Stimulated activated CD8-positive, alpha-beta memory T cell treated with anti-CD3 and anti-CD28 coated beads, Interleukin-7, amount 100 ng/mL, for 4 hours (primary cell): ENCODE measurements at regions not wholly inside any gene's neighbourhood (a gene's known extent, or its start where the extent isn't known, plus 50 kb on each side); places are given as distances from the start of the nearest gene placed in this dataset.

Source experiments
- DNase-seq, 2 donors: peaks; one replicate each; pipeline ENCODE4 v3.0.0-alpha.2; 2020; ENCODE audit warnings: low read depth in 2 of 2

DNA sequence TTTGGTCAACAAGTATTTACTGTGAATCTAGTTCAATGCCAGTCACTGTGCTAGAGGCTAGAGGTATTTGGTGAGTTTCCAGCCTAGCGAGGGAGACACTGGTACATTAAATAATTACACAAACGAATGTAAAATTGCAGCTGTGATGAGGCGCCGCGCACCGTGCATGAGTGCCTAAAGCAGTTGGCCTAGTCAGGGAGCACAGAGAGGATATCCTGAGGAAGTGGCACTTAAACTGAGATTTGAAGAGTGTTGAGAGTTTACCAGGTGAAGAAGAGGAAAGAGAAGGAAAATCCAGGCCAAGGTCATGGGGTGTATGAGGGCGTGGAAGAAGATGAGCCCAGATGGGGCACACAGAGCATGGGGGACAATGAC lies 157.6 kb upstream of the NDUFV2 start:
- no peak for DNase-seq

DNA sequence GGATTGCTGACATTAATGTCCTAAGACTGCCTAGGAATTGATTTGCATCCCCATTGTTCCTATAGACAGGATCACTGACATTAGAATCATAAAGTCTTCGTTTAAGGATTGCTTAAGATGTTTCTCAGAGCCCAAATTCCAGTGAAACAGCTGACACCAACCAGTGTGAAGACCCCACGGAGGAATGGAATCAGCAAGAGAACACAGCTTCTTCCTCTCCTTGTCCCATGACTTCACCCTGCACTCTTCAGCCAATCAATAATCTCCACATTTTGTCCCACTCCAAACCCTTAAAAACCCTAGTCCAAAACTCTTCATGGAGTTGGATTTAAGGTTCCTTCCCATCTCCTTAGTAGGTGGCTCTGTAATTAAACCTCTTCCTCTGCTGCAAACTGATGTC lies 157.0 kb upstream of the NDUFV2 start:
- no peak for DNase-seq

DNA sequence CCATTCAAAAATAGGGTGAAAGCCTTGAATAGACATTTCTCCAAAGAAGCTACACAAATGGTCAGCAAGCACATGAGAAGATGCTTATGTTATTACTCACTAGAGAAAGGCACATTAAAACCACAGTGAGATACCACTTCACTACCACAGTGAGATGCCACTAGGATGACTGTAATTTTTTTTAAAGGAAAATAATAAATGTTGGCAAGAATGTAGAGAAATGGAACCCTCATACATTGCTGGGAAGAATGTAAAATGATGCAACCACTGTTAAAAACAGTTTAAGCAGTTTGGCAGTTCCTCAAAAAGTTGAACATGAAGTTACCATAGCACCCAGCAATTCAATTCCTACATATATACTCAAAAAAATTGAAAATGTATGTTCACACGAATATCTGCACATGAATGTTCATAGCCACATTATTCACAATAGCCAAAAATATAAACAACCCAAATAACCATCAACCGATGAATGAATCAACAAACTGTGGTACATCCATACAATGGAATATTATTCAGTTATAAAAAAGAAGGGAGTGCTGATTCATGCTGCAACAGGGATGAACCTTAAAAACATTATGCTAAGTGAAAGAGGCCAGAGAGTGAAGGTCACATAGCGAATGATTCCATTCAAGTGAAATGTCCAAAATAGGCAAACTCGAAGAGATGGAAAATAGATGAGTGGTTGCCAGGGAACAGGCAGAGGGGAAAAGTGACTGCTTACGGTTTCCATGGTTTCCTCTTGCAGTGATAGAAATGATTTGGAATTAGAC lies 156.2 kb upstream of the NDUFV2 start:
- DNase-seq: no peak

DNA sequence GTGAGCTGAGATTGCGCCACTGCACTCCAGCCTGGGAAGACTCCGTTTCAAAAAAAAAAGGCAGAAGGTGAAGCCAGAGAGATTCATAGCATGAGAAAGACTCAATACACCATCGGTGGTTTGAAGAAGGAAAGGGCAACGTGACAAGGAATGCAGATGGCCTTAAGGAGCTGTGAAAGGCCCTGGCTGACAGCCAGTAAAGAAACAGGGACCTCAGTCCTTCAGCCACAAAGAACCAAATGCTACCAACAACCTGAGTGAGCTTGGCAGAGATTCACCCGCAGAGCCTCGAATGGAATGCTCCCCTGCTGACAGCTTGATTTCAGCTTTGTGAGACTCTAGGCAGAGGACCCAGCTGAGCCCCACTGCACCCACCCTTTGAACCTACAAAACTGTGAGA lies 154.9 kb upstream of the NDUFV2 start:
- no peak for DNase-seq

GRCh38 chr18:8948011-8948410 lies 154.5 kb upstream of the NDUFV2 start:
- DNase-seq: no peak

DNA sequence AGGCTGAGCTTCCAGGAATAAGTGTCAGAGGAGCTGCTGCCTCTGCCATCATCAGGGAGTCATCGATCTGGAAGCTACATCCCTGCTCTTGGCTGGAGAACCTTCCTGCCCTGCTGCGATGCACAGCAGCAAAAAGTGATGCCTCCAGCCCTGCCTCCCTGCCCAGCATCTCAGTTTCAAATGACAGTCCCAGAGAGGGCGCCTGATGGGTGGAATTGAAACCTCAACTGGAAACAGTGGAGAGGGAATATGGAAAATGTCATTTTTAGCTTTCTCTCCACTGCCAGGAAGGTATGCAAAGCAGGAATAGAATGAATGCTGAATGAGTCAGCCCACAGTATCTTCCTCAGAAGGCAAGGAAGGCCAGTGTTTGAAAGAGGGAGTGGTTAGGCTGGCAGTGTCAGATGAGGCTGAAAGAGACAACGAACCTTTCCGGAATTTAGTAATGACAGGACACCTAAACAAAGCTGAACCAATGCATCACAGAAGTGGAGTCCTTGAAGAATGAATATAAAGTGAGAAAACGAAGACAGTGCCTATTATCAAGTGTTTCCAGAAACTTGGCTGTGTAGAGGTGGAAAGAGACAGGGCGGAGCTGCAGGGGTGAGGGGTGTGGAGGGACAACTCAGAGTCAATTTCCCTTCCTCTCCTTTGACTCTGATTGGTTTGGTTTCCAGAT lies 153.9 kb upstream of the NDUFV2 start:
- DNase-seq: no peak

DNA sequence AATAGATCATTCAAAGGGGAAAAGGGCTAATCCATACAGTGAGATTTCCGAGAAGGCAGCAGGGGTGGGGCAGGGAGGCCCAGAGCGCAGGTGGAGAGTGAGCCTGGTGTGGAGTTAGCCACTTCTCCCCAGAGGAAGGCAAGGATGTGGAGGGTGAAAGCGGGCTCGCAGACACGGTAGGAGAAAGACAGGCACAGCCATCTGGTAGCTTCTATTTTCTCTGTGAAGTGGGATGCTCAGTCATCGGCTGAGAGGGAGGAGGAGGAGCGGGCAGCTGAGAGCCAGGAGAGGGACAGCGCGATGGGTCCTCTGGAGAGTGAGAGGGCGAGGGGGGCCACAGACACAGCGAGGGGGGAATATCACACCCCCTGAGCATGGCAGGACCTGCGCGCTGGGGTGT lies 153.3 kb upstream of the NDUFV2 start:
- no peak for DNase-seq

DNA sequence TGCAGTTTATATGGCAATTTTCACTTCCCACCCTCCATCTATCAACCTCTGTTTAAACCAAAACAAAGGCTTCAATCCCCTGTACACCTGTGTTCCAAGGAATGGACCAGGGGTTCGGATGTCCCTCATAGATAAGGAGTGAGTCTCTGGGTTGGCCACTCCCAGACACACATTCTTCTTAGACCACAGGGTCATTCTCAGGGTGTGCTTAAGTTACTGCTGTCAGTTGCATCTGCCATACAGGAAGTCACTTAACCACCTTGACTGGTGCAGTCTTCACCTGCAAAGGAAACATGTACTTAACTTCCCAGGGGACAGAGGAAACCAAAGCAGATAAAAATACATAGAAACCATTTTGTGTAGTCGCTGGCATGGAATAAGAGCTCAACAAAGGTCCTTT lies 151.0 kb upstream of the NDUFV2 start:
- DNase-seq: no peak

GRCh38 chr18:8952174-8952573 lies 150.3 kb upstream of the NDUFV2 start:
- DNase-seq: no peak

- no peak for DNase-seq
Observed at GRCh38 chr18:8952769-8953760, 149.4 kb upstream of the NDUFV2 start.

GRCh38 chr18:8957731-8958130 lies 144.8 kb upstream of the NDUFV2 start:
- DNase-seq: no peak

DNA sequence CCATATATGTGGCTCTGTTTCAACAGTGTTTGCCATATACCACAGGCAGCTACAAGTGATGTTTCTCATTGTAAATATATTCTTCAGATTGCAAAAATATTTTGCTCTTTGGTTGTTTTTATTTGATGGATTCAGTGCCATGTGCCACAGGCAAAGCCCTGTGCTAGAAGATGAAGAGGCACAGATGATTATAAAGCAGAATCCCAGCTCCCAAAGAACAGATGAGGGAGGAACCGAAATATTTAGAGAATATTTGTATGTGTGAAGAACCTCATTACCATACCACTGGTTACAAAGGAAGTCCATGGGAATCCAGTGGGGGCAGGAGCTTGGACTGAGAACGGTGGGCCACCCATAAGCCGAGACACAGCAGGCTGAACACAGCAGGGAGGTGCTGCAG lies 143.8 kb upstream of the NDUFV2 start:
- no peak for DNase-seq

DNA sequence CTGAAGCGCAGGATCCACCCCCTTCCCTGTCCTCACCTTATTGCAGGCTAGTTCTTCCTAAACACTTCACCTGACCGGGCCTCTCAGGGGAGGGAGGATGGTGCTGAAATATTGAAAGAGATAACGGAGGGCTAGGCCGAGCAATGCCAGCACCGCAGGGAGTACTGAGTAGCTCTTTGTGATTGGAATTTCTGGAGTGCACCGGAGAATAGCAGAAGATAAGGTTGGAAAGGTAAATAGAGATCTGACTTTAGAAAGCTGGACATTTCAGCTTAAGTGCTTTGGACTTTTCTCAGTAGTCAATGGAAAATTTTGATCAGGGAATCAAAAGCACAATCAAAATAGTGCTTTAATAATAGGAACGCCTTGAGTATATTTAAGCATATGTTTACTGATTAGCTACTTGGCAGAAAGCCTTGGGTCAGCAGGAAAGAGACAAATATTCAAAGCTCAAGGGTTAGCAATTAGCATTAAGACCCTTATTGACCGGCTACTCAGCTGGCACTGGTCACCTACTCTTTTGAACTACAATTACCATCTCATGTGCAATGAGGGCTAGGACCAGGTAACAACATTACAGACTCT lies 142.9 kb upstream of the NDUFV2 start:
- DNase-seq: no peak

GRCh38 chr18:8960740-8961657 lies 141.5 kb upstream of the NDUFV2 start:
- DNase-seq: no peak

GRCh38 chr18:8962192-8962779 lies 140.2 kb upstream of the NDUFV2 start:
- no peak for DNase-seq

DNA sequence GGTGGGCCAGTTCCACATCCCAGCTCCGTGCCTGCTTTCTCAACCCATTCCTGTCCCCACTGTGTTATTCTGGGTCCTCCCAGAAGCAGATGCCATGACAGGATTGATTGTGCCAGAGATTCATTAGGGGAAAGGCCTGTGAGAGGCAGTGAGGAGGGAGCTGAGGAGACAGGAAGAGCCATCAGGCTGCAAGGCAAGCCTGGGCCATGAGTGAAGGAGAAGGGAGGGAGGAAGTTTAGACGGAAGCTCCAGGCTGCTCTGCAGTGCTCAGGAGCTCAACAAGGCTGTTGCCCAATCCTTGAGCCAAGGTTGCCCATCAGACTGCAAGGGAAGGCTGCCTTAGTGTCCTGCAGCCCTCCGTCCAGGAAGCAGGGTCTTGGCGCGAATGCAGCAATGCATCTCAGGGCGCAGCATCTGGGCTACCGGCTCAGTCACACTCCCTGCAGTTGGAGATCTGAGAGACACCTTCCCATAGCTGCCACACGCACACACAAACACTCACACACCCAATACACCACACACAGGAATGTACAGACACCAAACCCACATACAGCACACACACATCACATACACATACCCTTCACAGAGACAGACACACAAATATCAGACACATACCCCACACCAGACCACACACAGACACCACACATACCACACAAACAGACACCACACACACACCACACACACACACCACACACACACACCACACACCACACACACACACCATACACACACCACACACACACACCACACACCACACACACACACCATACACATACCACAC lies 139.5 kb upstream of the NDUFV2 start:
- no peak for DNase-seq

DNA sequence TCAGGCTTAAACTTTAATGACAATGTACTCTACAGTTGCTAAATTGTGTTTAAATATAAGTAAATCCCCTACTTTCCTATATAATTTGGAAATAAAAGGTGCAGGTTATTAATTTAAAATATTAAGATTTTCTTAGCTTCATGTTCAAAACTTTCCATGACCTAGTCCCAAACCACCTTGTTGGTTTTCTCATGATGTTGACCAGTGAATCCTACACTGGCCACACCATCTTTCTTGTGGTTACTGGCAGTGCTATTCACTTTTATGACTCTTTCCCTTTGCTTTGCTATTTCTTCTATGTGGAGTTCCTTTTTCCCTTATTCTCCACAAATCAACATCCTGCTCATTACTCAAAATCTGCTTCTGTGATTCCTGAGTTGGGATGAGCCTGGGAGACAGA lies 138.6 kb upstream of the NDUFV2 start:
- DNase-seq: no peak

DNA sequence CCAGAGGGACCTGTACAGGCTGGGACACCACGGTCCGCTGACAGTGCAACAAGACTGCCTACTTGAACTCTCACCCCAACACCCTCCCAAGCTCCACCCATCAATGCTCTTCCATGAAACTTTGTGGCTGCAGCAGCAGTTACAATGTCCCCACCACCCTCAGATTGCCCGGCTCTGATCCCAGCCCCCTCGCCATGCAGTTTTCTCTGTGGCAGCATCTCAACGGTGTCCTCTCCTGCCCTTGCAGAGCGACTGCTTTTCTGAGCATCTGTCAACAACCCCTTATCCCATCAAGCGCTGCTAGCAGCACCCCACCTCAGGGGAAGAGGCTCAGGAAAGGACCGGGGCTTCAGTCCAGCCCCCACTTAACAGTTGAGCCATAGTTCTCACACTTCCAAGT lies 137.1 kb upstream of the NDUFV2 start:
- DNase-seq: no peak

DNA sequence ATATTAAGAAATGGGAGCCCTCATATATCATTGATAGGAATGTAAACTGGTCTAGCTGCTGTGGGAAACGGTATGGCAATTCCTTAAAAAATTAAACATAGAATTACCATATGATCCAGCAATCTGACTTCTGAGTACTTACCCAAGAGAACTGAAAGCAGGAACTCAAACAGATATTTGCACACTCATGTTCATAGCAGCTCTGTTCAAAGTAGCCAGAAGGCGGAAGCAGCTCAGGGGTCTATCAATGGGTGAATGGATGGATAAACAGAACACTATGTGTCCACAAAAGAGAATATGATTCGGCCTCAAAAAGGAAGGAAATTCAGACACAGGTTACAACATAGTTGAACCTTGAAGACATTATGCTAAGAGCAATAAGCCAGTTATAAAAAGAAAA lies 135.7 kb upstream of the NDUFV2 start:
- no peak for DNase-seq

DNA sequence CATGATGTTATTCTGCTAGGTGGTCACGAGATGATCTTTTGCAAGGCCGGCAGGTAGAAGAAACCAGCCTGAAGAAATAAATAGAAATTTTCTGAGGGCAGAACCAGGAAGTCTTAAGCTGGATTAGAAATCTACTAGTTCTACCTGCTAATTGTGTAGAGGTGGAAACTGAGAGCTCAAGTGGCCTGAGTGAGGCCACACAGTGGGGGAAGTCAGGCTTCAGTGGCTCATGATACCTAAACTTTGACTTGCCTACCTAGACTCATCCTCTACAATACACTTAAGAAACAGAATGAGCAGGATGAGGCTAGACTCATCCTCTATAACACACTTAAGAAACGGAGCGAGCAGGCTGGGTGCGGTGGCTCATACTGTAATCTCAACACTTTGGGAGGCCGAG lies 134.9 kb upstream of the NDUFV2 start:
- no peak for DNase-seq
